ENCODE measurements at regions not wholly inside any gene's neighbourhood (a gene's known extent, or its start where the extent isn't known, plus 50 kb on each side); places are given as distances from the start of the nearest gene placed in this dataset.

DNA sequence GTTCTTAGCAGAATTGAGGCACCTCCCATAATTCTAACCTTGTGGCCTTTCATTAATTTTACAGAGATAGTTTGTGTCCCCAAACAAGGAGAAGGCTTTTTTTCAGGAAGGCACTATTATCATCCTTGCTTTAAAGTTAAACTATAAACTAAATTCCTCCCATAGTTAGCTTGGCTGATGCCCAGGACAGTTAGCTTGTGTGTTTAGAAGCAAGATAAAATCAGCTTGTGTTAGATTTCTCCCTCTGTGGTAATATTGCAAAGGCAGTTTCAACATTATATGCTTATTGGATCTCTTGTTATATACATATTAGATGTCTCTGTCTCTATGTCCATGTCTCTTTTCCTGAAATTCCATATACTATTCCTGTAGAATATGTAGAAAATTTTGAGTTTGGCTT lies 342.7 kb downstream of the TBC1D4 start:
- TF ChIP-seq, protein P1, sequence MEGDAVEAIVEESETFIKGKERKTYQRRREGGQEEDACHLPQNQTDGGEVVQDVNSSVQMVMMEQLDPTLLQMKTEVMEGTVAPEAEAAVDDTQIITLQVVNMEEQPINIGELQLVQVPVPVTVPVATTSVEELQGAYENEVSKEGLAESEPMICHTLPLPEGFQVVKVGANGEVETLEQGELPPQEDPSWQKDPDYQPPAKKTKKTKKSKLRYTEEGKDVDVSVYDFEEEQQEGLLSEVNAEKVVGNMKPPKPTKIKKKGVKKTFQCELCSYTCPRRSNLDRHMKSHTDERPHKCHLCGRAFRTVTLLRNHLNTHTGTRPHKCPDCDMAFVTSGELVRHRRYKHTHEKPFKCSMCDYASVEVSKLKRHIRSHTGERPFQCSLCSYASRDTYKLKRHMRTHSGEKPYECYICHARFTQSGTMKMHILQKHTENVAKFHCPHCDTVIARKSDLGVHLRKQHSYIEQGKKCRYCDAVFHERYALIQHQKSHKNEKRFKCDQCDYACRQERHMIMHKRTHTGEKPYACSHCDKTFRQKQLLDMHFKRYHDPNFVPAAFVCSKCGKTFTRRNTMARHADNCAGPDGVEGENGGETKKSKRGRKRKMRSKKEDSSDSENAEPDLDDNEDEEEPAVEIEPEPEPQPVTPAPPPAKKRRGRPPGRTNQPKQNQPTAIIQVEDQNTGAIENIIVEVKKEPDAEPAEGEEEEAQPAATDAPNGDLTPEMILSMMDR (IDR thresholded peaks at IDR 0.05), result no peak
- TF ChIP-seq EZH2 (IDR thresholded peaks at IDR 0.05) (no peak), EZH2phosphoT487 (IDR thresholded peaks at IDR 0.05) (no peak)

Measured in neural progenitor cell (in vitro differentiated cells).